ENCODE measurements at regions not wholly inside any gene's neighbourhood (a gene's known extent, or its start where the extent isn't known, plus 50 kb on each side); places are given as distances from the start of the nearest gene placed in this dataset.
"Not testable (repeated sequence)": the region's sequence is repeated elsewhere in the genome, so short reads cannot be mapped to it uniquely, and the experiment has no call there.

- Histone ChIP-seq H3K4me1 (ENCODE audit: control insufficient read depth, insufficient read depth, low read length, poor library complexity, severe bottlenecking) (no peaks in the 10 kb centered on the region), H3K9me3 (ENCODE audit: control insufficient read depth, low read length) (no peaks in the 10 kb centered on the region), H3K4me3 (ENCODE audit: insufficient read depth, low read depth, low read length, poor library complexity, severe bottlenecking) (no peak overlapping the region), H3K27me3 (replicated peaks; ENCODE audit: control insufficient read depth, insufficient read depth, low read length, poor library complexity, severe bottlenecking) (no peaks in the 10 kb centered on the region), H3K27ac (ENCODE audit: insufficient read depth, low read length, poor library complexity, severe bottlenecking) (no peak overlapping the region), H3K36me3 (ENCODE audit: control insufficient read depth, insufficient read depth, low read length) (no peaks in the 10 kb centered on the region)
- DNase-seq: no peak
Measured at GRCh38 chr15:35944945-35945585, 399.1 kb upstream of the DPH6 start.

- no peak overlapping the region for H3K27ac ChIP-seq (ENCODE audit: insufficient read depth, low read length, poor library complexity, severe bottlenecking)
- no peak for DNase-seq
Measured at GRCh38 chr15:35953424-35953823, 407.5 kb upstream of the DPH6 start.

GRCh38 chr15:35956056-35956455, 410.1 kb upstream of the DPH6 start:
- Histone ChIP-seq H3K9me3 (ENCODE audit: control insufficient read depth, low read length) (no peaks in the 10 kb centered on the region), H3K4me3 (ENCODE audit: insufficient read depth, low read depth, low read length, poor library complexity, severe bottlenecking) (no peak overlapping the region), H3K27me3 (replicated peaks; ENCODE audit: control insufficient read depth, insufficient read depth, low read length, poor library complexity, severe bottlenecking) (no peaks in the 10 kb centered on the region), H3K36me3 (ENCODE audit: control insufficient read depth, insufficient read depth, low read length) (no peaks in the 10 kb centered on the region), H3K27ac (ENCODE audit: insufficient read depth, low read length, poor library complexity, severe bottlenecking) (no peak overlapping the region), H3K4me1 (ENCODE audit: control insufficient read depth, insufficient read depth, low read length, poor library complexity, severe bottlenecking) (no peaks in the 10 kb centered on the region)
- no peak for DNase-seq

More at GRCh38 chr15:35953424-35953823, 407.5 kb upstream of the DPH6 start:
- no peaks in the 10 kb centered on the region for H3K36me3 ChIP-seq (ENCODE audit: control insufficient read depth, insufficient read depth, low read length)
- H3K4me3 ChIP-seq (ENCODE audit: insufficient read depth, low read depth, low read length, poor library complexity, severe bottlenecking): no peak overlapping the region
- H3K4me1 ChIP-seq (ENCODE audit: control insufficient read depth, insufficient read depth, low read length, poor library complexity, severe bottlenecking): no peaks in the 10 kb centered on the region
- H3K9me3 ChIP-seq (ENCODE audit: control insufficient read depth, low read length): no peaks in the 10 kb centered on the region
- H3K27me3 ChIP-seq (replicated peaks; ENCODE audit: control insufficient read depth, insufficient read depth, low read length, poor library complexity, severe bottlenecking): no peaks in the 10 kb centered on the region

GRCh38 chr15:35958021-35958420, 412.1 kb upstream of the DPH6 start:
- H3K27me3 ChIP-seq (replicated peaks; ENCODE audit: control insufficient read depth, insufficient read depth, low read length, poor library complexity, severe bottlenecking): no peaks in the 10 kb centered on the region
- DNase-seq: no peak
- no peak overlapping the region for H3K4me3 ChIP-seq (ENCODE audit: insufficient read depth, low read depth, low read length, poor library complexity, severe bottlenecking)
- H3K27ac ChIP-seq (ENCODE audit: insufficient read depth, low read length, poor library complexity, severe bottlenecking): no peak overlapping the region
- no peaks in the 10 kb centered on the region for H3K36me3 ChIP-seq (ENCODE audit: control insufficient read depth, insufficient read depth, low read length)
- no peaks in the 10 kb centered on the region for H3K4me1 ChIP-seq (ENCODE audit: control insufficient read depth, insufficient read depth, low read length, poor library complexity, severe bottlenecking)
- no peaks in the 10 kb centered on the region for H3K9me3 ChIP-seq (ENCODE audit: control insufficient read depth, low read length)

GRCh38 chr15:35958975-35959374, 413.0 kb upstream of the DPH6 start:
- no peak for DNase-seq
- no peak overlapping the region for H3K4me3 ChIP-seq (ENCODE audit: insufficient read depth, low read depth, low read length, poor library complexity, severe bottlenecking)
- no peaks in the 10 kb centered on the region for H3K27me3 ChIP-seq (replicated peaks; ENCODE audit: control insufficient read depth, insufficient read depth, low read length, poor library complexity, severe bottlenecking)

GRCh38 chr15:35963326-35963725, 417.4 kb upstream of the DPH6 start:
- H3K9me3 ChIP-seq (ENCODE audit: control insufficient read depth, low read length): no peaks in the 10 kb centered on the region
- H3K4me3 ChIP-seq (ENCODE audit: insufficient read depth, low read depth, low read length, poor library complexity, severe bottlenecking): no peak overlapping the region
- no peak for DNase-seq
- H3K4me1 ChIP-seq (ENCODE audit: control insufficient read depth, insufficient read depth, low read length, poor library complexity, severe bottlenecking): no peaks in the 10 kb centered on the region
- H3K36me3 ChIP-seq (ENCODE audit: control insufficient read depth, insufficient read depth, low read length): no peaks in the 10 kb centered on the region
- no peaks in the 10 kb centered on the region for H3K27me3 ChIP-seq (replicated peaks; ENCODE audit: control insufficient read depth, insufficient read depth, low read length, poor library complexity, severe bottlenecking)
- no peak overlapping the region for H3K27ac ChIP-seq (ENCODE audit: insufficient read depth, low read length, poor library complexity, severe bottlenecking)

More at GRCh38 chr15:35958975-35959374, 413.0 kb upstream of the DPH6 start:
- Histone ChIP-seq H3K27ac (ENCODE audit: insufficient read depth, low read length, poor library complexity, severe bottlenecking) (no peak overlapping the region), H3K36me3 (ENCODE audit: control insufficient read depth, insufficient read depth, low read length) (no peaks in the 10 kb centered on the region), H3K4me1 (ENCODE audit: control insufficient read depth, insufficient read depth, low read length, poor library complexity, severe bottlenecking) (no peaks in the 10 kb centered on the region), H3K9me3 (ENCODE audit: control insufficient read depth, low read length) (no peaks in the 10 kb centered on the region)

GRCh38 chr15:35966781-35967180, 420.8 kb upstream of the DPH6 start:
- no peak for DNase-seq
- Histone ChIP-seq H3K27me3 (replicated peaks; ENCODE audit: control insufficient read depth, insufficient read depth, low read length, poor library complexity, severe bottlenecking) (no peaks in the 10 kb centered on the region), H3K36me3 (ENCODE audit: control insufficient read depth, insufficient read depth, low read length) (no peaks in the 10 kb centered on the region), H3K4me3 (ENCODE audit: insufficient read depth, low read depth, low read length, poor library complexity, severe bottlenecking) (no peak overlapping the region), H3K27ac (ENCODE audit: insufficient read depth, low read length, poor library complexity, severe bottlenecking) (no peak overlapping the region), H3K9me3 (ENCODE audit: control insufficient read depth, low read length) (no peaks in the 10 kb centered on the region), H3K4me1 (ENCODE audit: control insufficient read depth, insufficient read depth, low read length, poor library complexity, severe bottlenecking) (no peaks in the 10 kb centered on the region)

GRCh38 chr15:35967968-35968367, 422.0 kb upstream of the DPH6 start:
- not testable (repeated sequence) for H3K27ac ChIP-seq (ENCODE audit: insufficient read depth, low read length, poor library complexity, severe bottlenecking); H3K4me3 ChIP-seq (ENCODE audit: insufficient read depth, low read depth, low read length, poor library complexity, severe bottlenecking); H3K27me3 ChIP-seq (replicated peaks; ENCODE audit: control insufficient read depth, insufficient read depth, low read length, poor library complexity, severe bottlenecking); H3K4me1 ChIP-seq (ENCODE audit: control insufficient read depth, insufficient read depth, low read length, poor library complexity, severe bottlenecking); H3K9me3 ChIP-seq (ENCODE audit: control insufficient read depth, low read length); DNase-seq; H3K36me3 ChIP-seq (ENCODE audit: control insufficient read depth, insufficient read depth, low read length)

GRCh38 chr15:35973029-35973428, 427.1 kb upstream of the DPH6 start:
- Histone ChIP-seq H3K27ac (ENCODE audit: insufficient read depth, low read length, poor library complexity, severe bottlenecking) (no peak overlapping the region), H3K9me3 (ENCODE audit: control insufficient read depth, low read length) (no peaks in the 10 kb centered on the region), H3K27me3 (replicated peaks; ENCODE audit: control insufficient read depth, insufficient read depth, low read length, poor library complexity, severe bottlenecking) (no peaks in the 10 kb centered on the region), H3K4me3 (ENCODE audit: insufficient read depth, low read depth, low read length, poor library complexity, severe bottlenecking) (no peak overlapping the region), H3K4me1 (ENCODE audit: control insufficient read depth, insufficient read depth, low read length, poor library complexity, severe bottlenecking) (no peaks in the 10 kb centered on the region), H3K36me3 (ENCODE audit: control insufficient read depth, insufficient read depth, low read length) (no peaks in the 10 kb centered on the region)
- no peak for DNase-seq

GRCh38 chr15:35974052-35974451, 428.1 kb upstream of the DPH6 start:
- H3K4me3 ChIP-seq (ENCODE audit: insufficient read depth, low read depth, low read length, poor library complexity, severe bottlenecking): no peak overlapping the region
- H3K9me3 ChIP-seq (ENCODE audit: control insufficient read depth, low read length): no peaks in the 10 kb centered on the region
- H3K27me3 ChIP-seq (replicated peaks; ENCODE audit: control insufficient read depth, insufficient read depth, low read length, poor library complexity, severe bottlenecking): no peaks in the 10 kb centered on the region
- H3K4me1 ChIP-seq (ENCODE audit: control insufficient read depth, insufficient read depth, low read length, poor library complexity, severe bottlenecking): no peaks in the 10 kb centered on the region
- no peak overlapping the region for H3K27ac ChIP-seq (ENCODE audit: insufficient read depth, low read length, poor library complexity, severe bottlenecking)
- DNase-seq: no peak
- no peaks in the 10 kb centered on the region for H3K36me3 ChIP-seq (ENCODE audit: control insufficient read depth, insufficient read depth, low read length)

Measured in effector memory CD4-positive, alpha-beta T cell (primary cell).